ENCODE measurements at regions not wholly inside any gene's neighbourhood (a gene's known extent, or its start where the extent isn't known, plus 50 kb on each side); places are given as distances from the start of the nearest gene placed in this dataset.

DNA sequence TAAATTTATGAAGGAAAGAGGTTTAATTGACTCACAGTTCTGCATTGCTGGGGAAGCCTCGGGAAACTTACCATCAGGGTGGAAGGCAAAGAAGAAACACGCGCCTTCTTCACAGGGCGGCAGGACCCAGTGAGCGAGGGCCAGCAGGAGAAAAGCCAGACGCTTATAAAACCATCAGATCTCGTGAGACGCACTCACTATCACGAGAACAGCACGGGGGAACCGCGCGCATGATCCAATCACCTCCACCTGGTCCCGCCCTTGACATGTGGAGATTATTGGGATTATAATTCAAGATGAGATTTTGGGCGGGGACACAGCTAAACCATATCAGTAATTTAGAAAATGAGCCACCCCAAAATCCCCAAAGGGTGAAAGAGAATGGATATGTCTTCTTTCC is 187.1 kb downstream of the RAP2A start:
- DNase-seq, result no peak
- Histone ChIP-seq H3K4me1 (ENCODE audit: control insufficient read depth in 2 of 2, insufficient read depth in 2 of 2, low read length in 2 of 2) (no peaks in the 10 kb centered on the region), H3K4me2 (replicated peaks; ENCODE audit: low read depth, low read length, poor library complexity, severe bottlenecking) (no peak overlapping the region), H4K20me1 (ENCODE audit: control insufficient read depth, insufficient read depth, low read length, poor library complexity, severe bottlenecking) (no peaks in the 10 kb centered on the region), H3K9ac (ENCODE audit: low read length) (no peak overlapping the region), H3K9me3 (ENCODE audit: control extremely low read depth in 1 of 3, control insufficient read depth in 2 of 3, insufficient read depth in 1 of 3, low read length in 2 of 3) (peaks cover 0 to 5% (median 0%) of the 10 kb centered on the region in 3 donors), H3K4me3 (ENCODE audit: control extremely low read depth in 1 of 5, extremely low read depth in 1 of 5, insufficient read depth in 1 of 5, low read depth in 2 of 5, low read length in 4 of 5) (no peak overlapping the region), H3K79me2 (ENCODE audit: control insufficient read depth, insufficient read depth, low read length) (no peaks in the 10 kb centered on the region), H2AFZ (ENCODE audit: insufficient read depth, low read depth, low read length, poor library complexity, severe bottlenecking) (no peak overlapping the region), H3K36me3 (replicated peaks in 1 of 2; ENCODE audit: control extremely low read depth in 1 of 2, control insufficient read depth in 1 of 2, extremely low read depth in 1 of 2, insufficient read depth in 2 of 2, low read length in 1 of 2) (no peaks in the 10 kb centered on the region), H3K27me3 (replicated peaks in 1 of 4; ENCODE audit: control extremely low read depth in 1 of 4, control insufficient read depth in 3 of 4, insufficient read depth in 4 of 4, low read length in 3 of 4) (peaks cover 0 to 6% (median under 1%) of the 10 kb centered on the region in 4 experiments), H3K27ac (ENCODE audit: low read length in 2 of 2) (no peak overlapping the region)
- intact Hi-C loops (cut with micrococcal nuclease), result no loop called here
- ATAC-seq (ENCODE audit: low read depth), result no peak
- Mint-ChIP-seq H3K4me3 (no peak overlapping the region), H3K27ac (no peak overlapping the region), H3K9me3 (ENCODE audit: insufficient read depth) (no peaks in the 10 kb centered on the region), H3K27me3 (peaks cover 11% of the 10 kb centered on the region), H3K4me1 (no peaks in the 10 kb centered on the region)
- no peak for TF ChIP-seq EZH2 (IDR thresholded peaks at IDR 0.05; ENCODE audit: borderline replicate concordance, insufficient read depth, low read depth, low read length, poor library complexity, severe bottlenecking)
- TF ChIP-seq, protein P1, sequence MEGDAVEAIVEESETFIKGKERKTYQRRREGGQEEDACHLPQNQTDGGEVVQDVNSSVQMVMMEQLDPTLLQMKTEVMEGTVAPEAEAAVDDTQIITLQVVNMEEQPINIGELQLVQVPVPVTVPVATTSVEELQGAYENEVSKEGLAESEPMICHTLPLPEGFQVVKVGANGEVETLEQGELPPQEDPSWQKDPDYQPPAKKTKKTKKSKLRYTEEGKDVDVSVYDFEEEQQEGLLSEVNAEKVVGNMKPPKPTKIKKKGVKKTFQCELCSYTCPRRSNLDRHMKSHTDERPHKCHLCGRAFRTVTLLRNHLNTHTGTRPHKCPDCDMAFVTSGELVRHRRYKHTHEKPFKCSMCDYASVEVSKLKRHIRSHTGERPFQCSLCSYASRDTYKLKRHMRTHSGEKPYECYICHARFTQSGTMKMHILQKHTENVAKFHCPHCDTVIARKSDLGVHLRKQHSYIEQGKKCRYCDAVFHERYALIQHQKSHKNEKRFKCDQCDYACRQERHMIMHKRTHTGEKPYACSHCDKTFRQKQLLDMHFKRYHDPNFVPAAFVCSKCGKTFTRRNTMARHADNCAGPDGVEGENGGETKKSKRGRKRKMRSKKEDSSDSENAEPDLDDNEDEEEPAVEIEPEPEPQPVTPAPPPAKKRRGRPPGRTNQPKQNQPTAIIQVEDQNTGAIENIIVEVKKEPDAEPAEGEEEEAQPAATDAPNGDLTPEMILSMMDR (IDR thresholded peaks at IDR 0.05), result no peak
- 91% methylated on average over 8 of the region's 15 CpGs for WGBS (ENCODE audit: insufficient coverage)
- ChIA-PET CTCF (no interaction called here), POLR2A (no interaction called here)

DNA sequence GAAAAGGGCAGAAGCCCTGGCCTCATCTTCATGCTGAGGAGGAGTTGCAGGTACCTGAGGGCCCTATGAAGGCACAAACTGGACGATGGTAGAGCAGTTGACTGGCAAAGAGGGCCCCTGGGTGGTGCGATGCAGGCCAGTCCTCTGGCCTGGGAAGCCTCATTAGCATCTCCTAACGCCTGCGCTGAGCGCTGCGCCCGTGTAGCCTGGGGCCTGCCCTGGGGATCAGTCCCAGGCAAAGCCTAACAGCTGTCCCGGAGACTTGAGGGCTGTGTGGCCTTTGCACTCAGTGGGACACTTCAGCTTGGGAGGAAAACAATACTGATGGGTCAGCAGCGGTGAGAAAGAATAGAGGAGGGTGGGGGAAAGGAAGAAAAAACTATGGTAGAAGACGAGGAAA is 187.7 kb downstream of the RAP2A start:
- Histone ChIP-seq H3K36me3 (replicated peaks in 1 of 2; ENCODE audit: control extremely low read depth in 1 of 2, control insufficient read depth in 1 of 2, extremely low read depth in 1 of 2, insufficient read depth in 2 of 2, low read length in 1 of 2) (no peaks in the 10 kb centered on the region), H4K20me1 (ENCODE audit: control insufficient read depth, insufficient read depth, low read length, poor library complexity, severe bottlenecking) (no peaks in the 10 kb centered on the region), H3K4me1 (ENCODE audit: control insufficient read depth in 2 of 2, insufficient read depth in 2 of 2, low read length in 2 of 2) (no peaks in the 10 kb centered on the region), H3K4me2 (replicated peaks; ENCODE audit: low read depth, low read length, poor library complexity, severe bottlenecking) (no peak overlapping the region), H2AFZ (ENCODE audit: insufficient read depth, low read depth, low read length, poor library complexity, severe bottlenecking) (no peak overlapping the region), H3K79me2 (ENCODE audit: control insufficient read depth, insufficient read depth, low read length) (no peaks in the 10 kb centered on the region), H3K4me3 (ENCODE audit: control extremely low read depth in 1 of 5, extremely low read depth in 1 of 5, insufficient read depth in 1 of 5, low read depth in 2 of 5, low read length in 4 of 5) (no peak overlapping the region), H3K9ac (ENCODE audit: low read length) (no peak overlapping the region), H3K9me3 (ENCODE audit: control extremely low read depth in 1 of 3, control insufficient read depth in 2 of 3, insufficient read depth in 1 of 3, low read length in 2 of 3) (peaks cover 0 to 5% (median 0%) of the 10 kb centered on the region in 3 donors), H3K27me3 (replicated peaks in 1 of 4; ENCODE audit: control extremely low read depth in 1 of 4, control insufficient read depth in 3 of 4, insufficient read depth in 4 of 4, low read length in 3 of 4) (peaks cover 0 to 6% (median 1%) of the 10 kb centered on the region in 4 experiments), H3K27ac (ENCODE audit: low read length in 2 of 2) (no peak overlapping the region)
- Mint-ChIP-seq H3K9me3 (ENCODE audit: insufficient read depth) (no peaks in the 10 kb centered on the region), H3K4me3 (no peak overlapping the region), H3K4me1 (no peaks in the 10 kb centered on the region), H3K27me3 (peaks cover 11% of the 10 kb centered on the region), H3K27ac (no peak overlapping the region)
- no peak for ATAC-seq (ENCODE audit: low read depth)
- DNase-seq, result no peak
- WGBS (ENCODE audit: insufficient coverage), result 48% methylated on average over 10 of the region's 10 CpGs
- intact Hi-C loops (cut with micrococcal nuclease), result no loop called here
- POLR2A ChIA-PET, result no interaction called here
- CTCF ChIA-PET, result no interaction called here
- no peak for TF ChIP-seq EZH2 (IDR thresholded peaks at IDR 0.05; ENCODE audit: borderline replicate concordance, insufficient read depth, low read depth, low read length, poor library complexity, severe bottlenecking)
- TF ChIP-seq, protein P1 (IDR thresholded peaks at IDR 0.05), result no peak

Data from B cell (primary cell).